ENCODE measurements at regions not wholly inside any gene's neighbourhood (a gene's known extent, or its start where the extent isn't known, plus 50 kb on each side); places are given as distances from the start of the nearest gene placed in this dataset.

DNA sequence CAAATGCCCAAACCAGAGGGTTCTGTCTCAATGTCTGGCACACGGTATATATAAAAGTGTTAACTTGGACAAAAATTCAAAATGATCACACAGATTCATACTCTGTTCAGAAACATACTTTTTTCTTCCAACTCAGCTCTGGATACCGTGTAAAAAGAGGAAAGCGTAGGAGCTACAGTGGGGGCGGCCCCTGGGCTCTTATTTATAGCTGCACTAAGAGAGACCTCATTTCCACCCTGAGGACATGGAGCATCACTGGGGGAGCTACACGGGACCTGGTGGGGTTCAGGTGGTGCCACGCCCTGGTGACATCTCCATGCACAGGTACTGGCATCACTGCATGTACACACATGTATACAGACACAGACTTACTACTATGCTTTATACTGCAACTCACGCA, 185.9 kb upstream of the FOXQ1 start:
- no peak for TF ChIP-seq POLR2A (IDR thresholded peaks at IDR 0.05)
- TF ChIP-seq, protein P1, sequence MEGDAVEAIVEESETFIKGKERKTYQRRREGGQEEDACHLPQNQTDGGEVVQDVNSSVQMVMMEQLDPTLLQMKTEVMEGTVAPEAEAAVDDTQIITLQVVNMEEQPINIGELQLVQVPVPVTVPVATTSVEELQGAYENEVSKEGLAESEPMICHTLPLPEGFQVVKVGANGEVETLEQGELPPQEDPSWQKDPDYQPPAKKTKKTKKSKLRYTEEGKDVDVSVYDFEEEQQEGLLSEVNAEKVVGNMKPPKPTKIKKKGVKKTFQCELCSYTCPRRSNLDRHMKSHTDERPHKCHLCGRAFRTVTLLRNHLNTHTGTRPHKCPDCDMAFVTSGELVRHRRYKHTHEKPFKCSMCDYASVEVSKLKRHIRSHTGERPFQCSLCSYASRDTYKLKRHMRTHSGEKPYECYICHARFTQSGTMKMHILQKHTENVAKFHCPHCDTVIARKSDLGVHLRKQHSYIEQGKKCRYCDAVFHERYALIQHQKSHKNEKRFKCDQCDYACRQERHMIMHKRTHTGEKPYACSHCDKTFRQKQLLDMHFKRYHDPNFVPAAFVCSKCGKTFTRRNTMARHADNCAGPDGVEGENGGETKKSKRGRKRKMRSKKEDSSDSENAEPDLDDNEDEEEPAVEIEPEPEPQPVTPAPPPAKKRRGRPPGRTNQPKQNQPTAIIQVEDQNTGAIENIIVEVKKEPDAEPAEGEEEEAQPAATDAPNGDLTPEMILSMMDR (IDR thresholded peaks at IDR 0.05) = no peak

Measured in testis (tissue), 2 donors.